OCI-M1 (cell line): ENCODE measurements at regions not wholly inside any gene's neighbourhood (a gene's known extent, or its start where the extent isn't known, plus 50 kb on each side); places are given as distances from the start of the nearest gene placed in this dataset.
A peak's percentile ranks its signal among the peaks of the same experiment; 100 is the strongest.

Experiments used
- DNase-seq: peaks from one replicate; lab custom pipeline; 2025; lab: John Stamatoyannopoulos, UW

GRCh38 chr18:69217196-69218000, 183.3 kb upstream of the DOK6 start:
- DNase-seq = no peak

GRCh38 chr18:69220529-69220928, 180.2 kb upstream of the DOK6 start:
- DNase-seq = no peak

- DNase-seq = no peak
Observed at GRCh38 chr18:69222089-69222488, 178.6 kb upstream of the DOK6 start.

- no peak for DNase-seq
Observed at GRCh38 chr18:69226971-69227370, 173.7 kb upstream of the DOK6 start.

- no peak for DNase-seq
Observed at GRCh38 chr18:69230204-69230603, 170.5 kb upstream of the DOK6 start.

- no peak for DNase-seq
Observed at GRCh38 chr18:69233465-69234054, 167.1 kb upstream of the DOK6 start.

GRCh38 chr18:69239849-69240674, 160.6 kb upstream of the DOK6 start:
- DNase-seq = no peak

GRCh38 chr18:69246027-69246426, 154.7 kb upstream of the DOK6 start:
- no peak for DNase-seq

GRCh38 chr18:69250305-69251151, 150.2 kb upstream of the DOK6 start:
- no peak for DNase-seq

- DNase-seq = peak; percentile 50
Observed at GRCh38 chr18:69257861-69258458, 142.7 kb upstream of the DOK6 start.

- DNase-seq = no peak
Observed at GRCh38 chr18:69259282-69259681, 141.4 kb upstream of the DOK6 start.

GRCh38 chr18:69261406-69261805, 139.3 kb upstream of the DOK6 start:
- peak; percentile 10 for DNase-seq

- peak; percentile 49 for DNase-seq
Observed at GRCh38 chr18:69265656-69266055, 135.0 kb upstream of the DOK6 start.

GRCh38 chr18:69267895-69268294, 132.8 kb upstream of the DOK6 start:
- peak; percentile 33 for DNase-seq

- DNase-seq = no peak
Observed at GRCh38 chr18:69282371-69282770, 118.3 kb upstream of the DOK6 start.

GRCh38 chr18:69291044-69291443, 109.6 kb upstream of the DOK6 start:
- DNase-seq = no peak

GRCh38 chr18:69291755-69292154, 108.9 kb upstream of the DOK6 start:
- no peak for DNase-seq

GRCh38 chr18:69300185-69300584, 100.5 kb upstream of the DOK6 start:
- DNase-seq = no peak

- no peak for DNase-seq
Observed at GRCh38 chr18:69308619-69309018, 92.1 kb upstream of the DOK6 start.

- DNase-seq = no peak
Observed at GRCh38 chr18:69326094-69326493, 74.6 kb upstream of the DOK6 start.

GRCh38 chr18:69328086-69328485, 72.6 kb upstream of the DOK6 start:
- DNase-seq = no peak
